CD14-positive monocyte (primary cell): ENCODE measurements at regions not wholly inside any gene's neighbourhood (a gene's known extent, or its start where the extent isn't known, plus 50 kb on each side); places are given as distances from the start of the nearest gene placed in this dataset.

Experiments used
- DNase-seq, 3 donors: peaks; one replicate each; pipeline ENCODE4 v3.0.0-alpha.2; 2011 to 2022
- H2AFZ ChIP-seq: 2 replicates; pipeline ENCODE4 v1.6.0; 2012; ENCODE audit warnings: mild to moderate bottlenecking, low read depth, low read length, inconsistent platforms; ENCODE audit not compliant: insufficient read depth, poor library complexity, severe bottlenecking
- H3K27ac ChIP-seq, 2 donors: 1 replicate in 1 of 2; 2 replicates in 1 of 2; pipeline ENCODE4 v1.5.1; 2012 to 2013; ENCODE audit warnings: low read length in 2 of 2, control low read depth in 1 of 2, inconsistent platforms in 1 of 2, low read depth in 1 of 2, mild to moderate bottlenecking in 1 of 2
- H3K27me3 ChIP-seq, 2 donors: one replicate each; pipeline versions ENCODE4 v1.6.0 to v1.6.1; 2011 to 2013; ENCODE audit warnings: low read length in 2 of 2; ENCODE audit not compliant: control insufficient read depth in 2 of 2, insufficient read depth in 2 of 2
- H3K36me3 ChIP-seq, 2 donors: replicated peaks in 1 of 2; 1 replicate in 1 of 2; 2 replicates in 1 of 2; pipeline versions ENCODE4 v1.5.1 to v1.6.1; 2012 to 2013; ENCODE audit warnings: low read length in 2 of 2, control low read depth in 1 of 2, inconsistent platforms in 1 of 2, mild to moderate bottlenecking in 1 of 2; ENCODE audit not compliant: insufficient read depth in 2 of 2, control insufficient read depth in 1 of 2
- H3K4me1 ChIP-seq, 2 donors: 1 replicate in 1 of 2; 2 replicates in 1 of 2; pipeline versions ENCODE4 v1.5.1 to v1.6.1; 2012 to 2013; ENCODE audit warnings: low read length in 2 of 2, control low read depth in 1 of 2, inconsistent platforms in 1 of 2, mild to moderate bottlenecking in 1 of 2, moderate library complexity in 1 of 2; ENCODE audit not compliant: insufficient read depth in 2 of 2, control insufficient read depth in 1 of 2
- H3K4me2 ChIP-seq: replicated peaks from 2 replicates; pipeline ENCODE3; 2012; ENCODE audit warnings: low read length, moderate library complexity, mild to moderate bottlenecking; ENCODE audit not compliant: poor library complexity, severe bottlenecking; ENCODE audit errors: extremely low read depth
- H3K4me3 ChIP-seq, 3 experiments: fragments of 200-600 bp in 1 of 3; sonication (generic) in 1 of 3; replicated peaks in 1 of 3; 1 replicate in 2 of 3; 2 replicates in 1 of 3; pipeline ENCODE4 v1.5.1; 2011 to 2013; ENCODE audit warnings: low read length in 3 of 3, mild to moderate bottlenecking in 3 of 3, control low read depth in 2 of 3, low read depth in 2 of 3, inconsistent platforms in 1 of 3, moderate library complexity in 1 of 3
- H3K79me2 ChIP-seq: 2 replicates; pipeline ENCODE4 v1.6.0; 2012; ENCODE audit warnings: mild to moderate bottlenecking, control low read depth, inconsistent platforms, low read length, moderate library complexity; ENCODE audit not compliant: insufficient read depth
- H3K9ac ChIP-seq: 2 replicates; pipeline ENCODE4 v1.6.0; 2017; ENCODE audit warnings: low read length, mild to moderate bottlenecking; ENCODE audit not compliant: insufficient read depth, poor library complexity, severe bottlenecking
- H3K9me3 ChIP-seq, 2 donors: replicated peaks in 1 of 2; 1 replicate in 1 of 2; 2 replicates in 1 of 2; pipeline versions ENCODE4 v1.5.1 to v1.6.1; 2012 to 2013; ENCODE audit warnings: low read length in 2 of 2, control low read depth in 1 of 2; ENCODE audit not compliant: control insufficient read depth in 1 of 2, insufficient read depth in 1 of 2
- H4K20me1 ChIP-seq: 2 replicates; pipeline ENCODE4 v1.6.0; 2012; ENCODE audit warnings: mild to moderate bottlenecking, low read length, control low read depth, moderate library complexity; ENCODE audit not compliant: insufficient read depth
- H3K27ac Mint-ChIP-seq, 7 donors: one replicate each; pipeline ENCODE4 v1.8.0; 2020; ENCODE audit warnings: mild to moderate bottlenecking in 7 of 7, mixed read lengths in 7 of 7, moderate library complexity in 6 of 7, inconsistent platforms in 2 of 7
- H3K27me3 Mint-ChIP-seq, 3 donors: one replicate each; pipeline ENCODE4 v1.8.0; 2021 to 2022; ENCODE audit warnings: low read depth in 3 of 3, mild to moderate bottlenecking in 3 of 3, mixed read lengths in 3 of 3, moderate library complexity in 3 of 3, inconsistent platforms in 1 of 3
- H3K36me3 Mint-ChIP-seq, 2 donors: one replicate each; pipeline ENCODE4 v1.8.0; 2020; ENCODE audit warnings: mixed read lengths in 2 of 2, inconsistent platforms in 1 of 2, mild to moderate bottlenecking in 1 of 2
- H3K4me1 Mint-ChIP-seq: one replicate; pipeline ENCODE4 v1.8.0; 2020; ENCODE audit warnings: mild to moderate bottlenecking, mixed read lengths
- H3K4me3 Mint-ChIP-seq, 2 donors: one replicate each; pipeline ENCODE4 v1.8.0; 2020; ENCODE audit warnings: mild to moderate bottlenecking in 2 of 2, mixed read lengths in 2 of 2, moderate library complexity in 1 of 2
- H3K9me3 Mint-ChIP-seq, 7 donors: one replicate each; pipeline ENCODE4 v1.8.0; 2020 to 2022; ENCODE audit warnings: mixed read lengths in 7 of 7, mild to moderate bottlenecking in 6 of 7, moderate library complexity in 6 of 7, inconsistent platforms in 2 of 7
- WGBS: methylation state at CpG from one replicate; pipeline ENCODE4 v1.1.5; 2013; ENCODE audit warnings: missing lambda C conversion rate; ENCODE audit not compliant: insufficient coverage; 5-methylcytosine and 5-hydroxymethylcytosine counted together
- intact Hi-C, 2 donors: fragments of 100-400 bp; cut with micrococcal nuclease; formaldehyde crosslinking; loops; one replicate each; pipeline versions ENCODE4 v1.15.0 to v1.15.1; 2023
- TF ChIP-seq, protein P1 (sequence below): fragments of 200-600 bp; IDR thresholded peaks from one replicate; pipeline ENCODE4 v1.8.0; 2022; ENCODE audit warnings: antibody characterized with exemption, mild to moderate bottlenecking

- no peaks in the 10 kb centered on the region for H4K20me1 ChIP-seq
- no peak overlapping the region for H3K4me3 ChIP-seq
- TF ChIP-seq, protein P1, sequence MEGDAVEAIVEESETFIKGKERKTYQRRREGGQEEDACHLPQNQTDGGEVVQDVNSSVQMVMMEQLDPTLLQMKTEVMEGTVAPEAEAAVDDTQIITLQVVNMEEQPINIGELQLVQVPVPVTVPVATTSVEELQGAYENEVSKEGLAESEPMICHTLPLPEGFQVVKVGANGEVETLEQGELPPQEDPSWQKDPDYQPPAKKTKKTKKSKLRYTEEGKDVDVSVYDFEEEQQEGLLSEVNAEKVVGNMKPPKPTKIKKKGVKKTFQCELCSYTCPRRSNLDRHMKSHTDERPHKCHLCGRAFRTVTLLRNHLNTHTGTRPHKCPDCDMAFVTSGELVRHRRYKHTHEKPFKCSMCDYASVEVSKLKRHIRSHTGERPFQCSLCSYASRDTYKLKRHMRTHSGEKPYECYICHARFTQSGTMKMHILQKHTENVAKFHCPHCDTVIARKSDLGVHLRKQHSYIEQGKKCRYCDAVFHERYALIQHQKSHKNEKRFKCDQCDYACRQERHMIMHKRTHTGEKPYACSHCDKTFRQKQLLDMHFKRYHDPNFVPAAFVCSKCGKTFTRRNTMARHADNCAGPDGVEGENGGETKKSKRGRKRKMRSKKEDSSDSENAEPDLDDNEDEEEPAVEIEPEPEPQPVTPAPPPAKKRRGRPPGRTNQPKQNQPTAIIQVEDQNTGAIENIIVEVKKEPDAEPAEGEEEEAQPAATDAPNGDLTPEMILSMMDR, result no peak
- no peak overlapping the region for H3K4me3 Mint-ChIP-seq
- no peaks in the 10 kb centered on the region for H3K27me3 ChIP-seq
- intact Hi-C loops, result no loop called here
- no peak overlapping the region for H3K27ac Mint-ChIP-seq
- no peaks in the 10 kb centered on the region for H3K9me3 ChIP-seq
- H3K4me1 ChIP-seq, result no peaks in the 10 kb centered on the region
- no peaks in the 10 kb centered on the region for H3K79me2 ChIP-seq
- no peaks in the 10 kb centered on the region for H3K36me3 Mint-ChIP-seq
- H3K27ac ChIP-seq, result no peak overlapping the region
- no peaks in the 10 kb centered on the region for H3K36me3 ChIP-seq
- no peaks in the 10 kb centered on the region for H3K27me3 Mint-ChIP-seq
- H3K9me3 Mint-ChIP-seq, result peaks cover 0 to 5% (median 1%) of the 10 kb centered on the region in 7 donors
- H3K4me2 ChIP-seq, result no peak overlapping the region
- 95% methylated on average over 5 of the region's 6 CpGs for WGBS
- no peak overlapping the region for H2AFZ ChIP-seq
- no peak for DNase-seq
- no peaks in the 10 kb centered on the region for H3K4me1 Mint-ChIP-seq
- H3K9ac ChIP-seq, result no peak overlapping the region
Measured at GRCh38 chr3:148420242-148420641, 277.5 kb upstream of the AGTR1 start.

- Mint-ChIP-seq H3K27ac (no peak overlapping the region), H3K36me3 (no peaks in the 10 kb centered on the region), H3K4me3 (no peak overlapping the region), H3K27me3 (peaks cover 0 to 4% (median 0%) of the 10 kb centered on the region in 3 donors), H3K9me3 (peaks cover 0 to 7% (median 2%) of the 10 kb centered on the region in 7 donors), H3K4me1 (no peaks in the 10 kb centered on the region)
- TF ChIP-seq, protein P1, result no peak
- Histone ChIP-seq H2AFZ (no peak overlapping the region), H3K36me3 (no peaks in the 10 kb centered on the region), H3K27me3 (no peaks in the 10 kb centered on the region), H3K79me2 (no peaks in the 10 kb centered on the region), H3K4me3 (no peak overlapping the region), H3K27ac (no peak overlapping the region), H3K4me2 (no peak overlapping the region), H3K9ac (no peak overlapping the region), H3K9me3 (no peaks in the 10 kb centered on the region), H3K4me1 (no peaks in the 10 kb centered on the region), H4K20me1 (no peaks in the 10 kb centered on the region)
- intact Hi-C loops, result no loop called here
- DNase-seq, result no peak
- WGBS, result no CpG with 5 or more reads among the region's 3 CpGs
Measured at GRCh38 chr3:148428862-148429605, 268.7 kb upstream of the AGTR1 start.
